Central memory CD8-positive, alpha-beta T cell (primary cell): ENCODE measurements at regions not wholly inside any gene's neighbourhood (a gene's known extent, or its start where the extent isn't known, plus 50 kb on each side); places are given as distances from the start of the nearest gene placed in this dataset.

Source experiments
- ATAC-seq: fragments of 150-1000 bp; cut with Tn5 transposase; replicated peaks from 2 replicates; pipeline ENCODE4 v1.10.0; 2022; ENCODE audit warnings: mild to moderate bottlenecking, moderate FRiP score, moderate number of reproducible peaks; ENCODE audit not compliant: poor library complexity, severe bottlenecking; ENCODE audit errors: extremely low read depth
- DNase-seq, 2 donors: peaks; one replicate each; pipeline ENCODE4 v3.0.0; 2021; ENCODE audit warnings: low spot score in 2 of 2
- H3K27ac Mint-ChIP-seq: one replicate; pipeline ENCODE4 v1.8.0; 2022; ENCODE audit warnings: low read depth, mild to moderate bottlenecking, moderate library complexity, mixed read lengths
- H3K27me3 Mint-ChIP-seq: one replicate; pipeline ENCODE4 v1.8.0; 2022; ENCODE audit warnings: mixed read lengths
- H3K36me3 Mint-ChIP-seq: one replicate; pipeline ENCODE4 v1.8.0; 2022; ENCODE audit warnings: mild to moderate bottlenecking, moderate library complexity, mixed read lengths; ENCODE audit not compliant: insufficient read depth
- H3K4me1 Mint-ChIP-seq: one replicate; pipeline ENCODE4 v1.8.0; 2022; ENCODE audit warnings: mixed read lengths
- H3K4me3 Mint-ChIP-seq: one replicate; pipeline ENCODE4 v1.8.0; 2022; ENCODE audit warnings: mild to moderate bottlenecking, moderate library complexity, mixed read lengths
- H3K9me3 Mint-ChIP-seq: one replicate; pipeline ENCODE4 v1.8.0; 2022; ENCODE audit warnings: mixed read lengths

DNA sequence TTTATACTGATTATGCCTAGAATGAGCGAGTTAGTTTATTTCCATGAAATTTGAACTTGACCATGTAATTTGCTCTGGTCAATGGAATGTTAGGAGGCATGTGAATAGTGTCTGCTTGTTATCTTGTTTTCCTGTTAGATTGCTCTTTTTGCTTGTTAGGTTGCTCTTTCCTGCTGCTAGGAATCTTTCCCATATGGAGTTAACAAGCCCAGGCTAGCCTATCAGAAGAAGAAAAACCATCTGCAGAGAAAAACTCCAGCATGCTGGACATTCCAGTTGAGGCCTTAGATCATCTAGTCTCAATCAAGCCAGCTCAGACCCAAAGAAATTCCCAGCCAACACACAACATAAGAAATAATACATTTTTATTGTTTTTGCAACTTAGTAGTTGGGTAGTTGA, 470.2 kb upstream of the AGTR1 start:
- Mint-ChIP-seq H3K9me3 (peaks cover under 1% of the 10 kb centered on the region), H3K4me1 (no peaks in the 10 kb centered on the region), H3K4me3 (no peak overlapping the region), H3K27ac (no peak overlapping the region), H3K27me3 (no peaks in the 10 kb centered on the region), H3K36me3 (no peaks in the 10 kb centered on the region)
- no peak for DNase-seq
- no peak for ATAC-seq

DNA sequence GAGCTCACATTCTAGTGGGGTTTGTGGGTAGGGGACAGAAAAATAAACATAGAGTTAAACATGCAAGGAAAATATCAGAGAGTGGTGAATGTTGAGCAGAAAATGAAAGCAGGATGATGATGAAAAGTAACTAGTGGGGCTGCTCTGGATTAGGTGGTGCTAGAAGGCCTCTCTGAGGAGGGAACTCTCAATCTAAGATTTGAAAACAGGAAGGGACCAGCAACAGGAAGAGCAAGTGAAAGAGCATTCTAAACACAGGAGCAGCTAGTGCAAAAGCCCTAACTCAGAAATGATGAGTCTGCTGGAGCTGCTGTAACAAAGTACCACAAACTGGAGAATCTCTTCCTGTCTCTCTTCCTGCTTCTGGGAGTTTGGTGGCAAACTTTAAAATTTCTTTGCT, 468.6 kb upstream of the AGTR1 start:
- DNase-seq (no peak), ATAC-seq (no peak)
- H3K4me1 Mint-ChIP-seq = no peaks in the 10 kb centered on the region
- H3K36me3 Mint-ChIP-seq = no peaks in the 10 kb centered on the region
- H3K27ac Mint-ChIP-seq = no peak overlapping the region
- H3K27me3 Mint-ChIP-seq = no peaks in the 10 kb centered on the region
- H3K4me3 Mint-ChIP-seq = no peak overlapping the region
- peaks cover 6% of the 10 kb centered on the region for H3K9me3 Mint-ChIP-seq

DNA sequence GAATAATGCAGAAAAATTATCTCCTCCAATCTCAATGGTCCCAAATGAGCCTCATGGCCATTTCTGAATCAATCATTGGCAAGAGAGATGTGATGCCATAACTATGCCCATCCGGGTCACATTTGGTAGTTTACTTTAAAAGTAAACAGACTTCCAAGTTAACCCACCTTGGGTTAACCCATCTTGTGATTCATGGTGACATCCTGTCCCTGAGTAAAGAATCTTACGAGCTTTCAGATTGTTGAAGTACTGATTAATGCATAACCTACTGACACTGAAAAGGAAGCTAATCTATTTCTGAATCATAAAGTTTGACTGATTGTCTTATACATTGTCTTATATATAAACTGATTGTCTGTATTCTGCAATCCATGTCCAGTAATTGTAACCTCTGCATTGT, 467.2 kb upstream of the AGTR1 start:
- H3K27ac Mint-ChIP-seq = no peak overlapping the region
- no peaks in the 10 kb centered on the region for H3K4me1 Mint-ChIP-seq
- no peak for ATAC-seq
- H3K9me3 Mint-ChIP-seq = peaks cover 6% of the 10 kb centered on the region
- H3K27me3 Mint-ChIP-seq = no peaks in the 10 kb centered on the region
- H3K36me3 Mint-ChIP-seq = no peaks in the 10 kb centered on the region
- DNase-seq = no peak
- H3K4me3 Mint-ChIP-seq = no peak overlapping the region

DNA sequence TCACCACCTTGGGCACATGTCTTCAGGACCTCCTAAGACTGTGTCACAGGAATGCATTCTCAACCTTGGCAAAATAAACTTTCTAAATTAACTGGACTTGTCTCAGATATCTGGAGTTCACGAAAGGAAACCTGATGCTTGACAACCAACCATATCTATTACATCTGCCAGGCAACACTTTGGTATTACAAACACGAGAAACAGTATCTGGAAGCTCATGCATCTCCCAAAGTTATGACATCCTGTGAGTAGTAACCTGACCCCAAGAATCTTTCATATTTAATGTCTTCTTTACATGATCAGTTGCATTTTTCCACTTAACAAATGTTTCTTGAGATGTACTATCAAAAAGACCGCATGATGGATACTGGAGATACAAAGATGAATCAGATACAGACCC, 465.3 kb upstream of the AGTR1 start:
- Mint-ChIP-seq H3K27ac (no peak overlapping the region), H3K9me3 (peaks cover 6% of the 10 kb centered on the region), H3K36me3 (no peaks in the 10 kb centered on the region), H3K4me1 (no peaks in the 10 kb centered on the region), H3K4me3 (no peak overlapping the region), H3K27me3 (no peaks in the 10 kb centered on the region)
- ATAC-seq (no peak), DNase-seq (no peak)

- H3K36me3 Mint-ChIP-seq = no peaks in the 10 kb centered on the region
- H3K9me3 Mint-ChIP-seq = peaks cover 6% of the 10 kb centered on the region
- no peaks in the 10 kb centered on the region for H3K4me1 Mint-ChIP-seq
- no peaks in the 10 kb centered on the region for H3K27me3 Mint-ChIP-seq
- no peak overlapping the region for H3K4me3 Mint-ChIP-seq
- no peak overlapping the region for H3K27ac Mint-ChIP-seq
- ATAC-seq = no peak
- no peak for DNase-seq
Observed at GRCh38 chr3:148233403-148233802, 464.3 kb upstream of the AGTR1 start.

GRCh38 chr3:148234536-148234935, 463.2 kb upstream of the AGTR1 start:
- no peaks in the 10 kb centered on the region for H3K27me3 Mint-ChIP-seq
- H3K4me3 Mint-ChIP-seq = no peak overlapping the region
- DNase-seq = no peak
- no peak overlapping the region for H3K27ac Mint-ChIP-seq
- no peaks in the 10 kb centered on the region for H3K36me3 Mint-ChIP-seq
- no peak for ATAC-seq
- H3K9me3 Mint-ChIP-seq = peaks cover 6% of the 10 kb centered on the region
- no peaks in the 10 kb centered on the region for H3K4me1 Mint-ChIP-seq

DNA sequence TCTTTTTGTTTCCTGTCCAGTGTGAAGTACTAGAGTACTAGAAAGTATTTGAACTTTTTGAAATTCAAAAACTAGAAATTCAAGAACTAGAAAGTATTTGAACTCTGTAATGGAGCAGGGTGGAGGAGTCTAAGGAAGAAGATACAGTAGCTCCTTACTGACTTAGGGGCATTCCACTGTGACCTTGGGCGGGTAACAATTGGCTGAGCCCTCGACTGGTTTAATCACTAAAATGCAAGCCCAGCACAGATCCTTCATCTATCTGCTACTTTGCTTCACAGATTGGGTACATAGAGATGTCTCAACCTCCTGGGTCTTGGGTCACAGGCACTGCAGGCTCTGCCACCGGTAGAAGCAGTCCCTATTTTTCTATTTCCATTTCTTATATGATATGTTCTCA, 462.1 kb upstream of the AGTR1 start:
- DNase-seq (no peak), ATAC-seq (no peak)
- Mint-ChIP-seq H3K27me3 (no peaks in the 10 kb centered on the region), H3K36me3 (no peaks in the 10 kb centered on the region), H3K9me3 (peaks cover 6% of the 10 kb centered on the region), H3K4me1 (no peaks in the 10 kb centered on the region), H3K27ac (no peak overlapping the region), H3K4me3 (no peak overlapping the region)

- Mint-ChIP-seq H3K36me3 (no peaks in the 10 kb centered on the region), H3K4me1 (no peaks in the 10 kb centered on the region), H3K4me3 (no peak overlapping the region), H3K9me3 (peaks cover 9% of the 10 kb centered on the region), H3K27ac (no peak overlapping the region), H3K27me3 (no peaks in the 10 kb centered on the region)
- DNase-seq (no peak), ATAC-seq (no peak)
Observed at GRCh38 chr3:148238421-148238821, 459.3 kb upstream of the AGTR1 start.

DNA sequence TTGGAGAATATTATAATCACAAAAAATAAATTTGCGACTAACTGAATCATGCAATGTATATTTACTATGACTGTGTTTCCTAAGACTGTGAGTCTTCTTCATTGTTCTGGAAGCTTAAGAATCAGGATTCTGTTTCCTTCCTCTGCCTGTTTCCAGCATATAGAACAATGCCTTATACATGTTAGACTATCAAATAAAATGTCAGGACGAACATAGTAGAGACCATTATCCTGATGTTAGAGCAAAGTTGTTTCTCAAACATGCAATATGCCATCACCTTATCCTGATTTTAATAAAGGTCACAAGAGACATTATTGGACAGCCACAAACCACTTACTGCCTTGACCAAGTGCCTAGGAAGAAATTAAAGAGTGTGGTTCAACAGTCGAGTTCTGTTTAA, 457.4 kb upstream of the AGTR1 start:
- H3K27ac Mint-ChIP-seq = no peak overlapping the region
- no peak overlapping the region for H3K4me3 Mint-ChIP-seq
- no peaks in the 10 kb centered on the region for H3K27me3 Mint-ChIP-seq
- peaks cover 9% of the 10 kb centered on the region for H3K9me3 Mint-ChIP-seq
- no peak for DNase-seq
- no peaks in the 10 kb centered on the region for H3K36me3 Mint-ChIP-seq
- no peaks in the 10 kb centered on the region for H3K4me1 Mint-ChIP-seq
- no peak for ATAC-seq

GRCh38 chr3:148243609-148244008, 454.1 kb upstream of the AGTR1 start:
- DNase-seq (no peak), ATAC-seq (no peak)
- Mint-ChIP-seq H3K4me3 (no peak overlapping the region), H3K4me1 (no peaks in the 10 kb centered on the region), H3K36me3 (no peaks in the 10 kb centered on the region), H3K27me3 (no peaks in the 10 kb centered on the region), H3K9me3 (peaks cover 14% of the 10 kb centered on the region), H3K27ac (no peak overlapping the region)

GRCh38 chr3:148246291-148246923, 451.3 kb upstream of the AGTR1 start:
- H3K4me3 Mint-ChIP-seq = no peak overlapping the region

DNA sequence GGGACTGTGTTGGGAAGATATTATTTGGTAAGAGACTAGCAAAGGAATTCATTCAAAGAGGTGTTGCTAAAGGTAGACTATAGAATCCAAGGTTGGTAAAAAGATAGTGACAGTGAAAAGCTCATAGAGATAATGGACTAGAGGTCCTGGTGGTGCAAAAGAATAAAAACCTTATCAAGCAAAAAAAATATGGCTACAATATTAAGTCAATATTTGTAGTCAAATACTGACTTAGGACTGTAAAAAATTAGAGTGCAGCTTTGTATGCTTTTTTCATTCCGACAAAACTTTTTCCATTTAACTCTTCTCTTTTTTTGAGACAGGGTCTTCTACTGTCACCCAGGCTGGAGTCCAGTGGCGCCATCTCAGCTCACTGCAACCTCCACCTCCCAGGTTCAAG, 444.0 kb upstream of the AGTR1 start:
- Mint-ChIP-seq H3K27ac (no peak overlapping the region), H3K9me3 (peaks cover 17% of the 10 kb centered on the region), H3K36me3 (no peaks in the 10 kb centered on the region), H3K4me3 (no peak overlapping the region), H3K4me1 (no peaks in the 10 kb centered on the region), H3K27me3 (no peaks in the 10 kb centered on the region)
- ATAC-seq (no peak), DNase-seq (no peak)

More at GRCh38 chr3:148246291-148246923, 451.3 kb upstream of the AGTR1 start:
- ATAC-seq (no peak), DNase-seq (no peak)
- H3K36me3 Mint-ChIP-seq = no peaks in the 10 kb centered on the region
- H3K9me3 Mint-ChIP-seq = peaks cover 13% of the 10 kb centered on the region
- H3K27ac Mint-ChIP-seq = no peak overlapping the region
- H3K4me1 Mint-ChIP-seq = no peaks in the 10 kb centered on the region
- H3K27me3 Mint-ChIP-seq = no peaks in the 10 kb centered on the region

DNA sequence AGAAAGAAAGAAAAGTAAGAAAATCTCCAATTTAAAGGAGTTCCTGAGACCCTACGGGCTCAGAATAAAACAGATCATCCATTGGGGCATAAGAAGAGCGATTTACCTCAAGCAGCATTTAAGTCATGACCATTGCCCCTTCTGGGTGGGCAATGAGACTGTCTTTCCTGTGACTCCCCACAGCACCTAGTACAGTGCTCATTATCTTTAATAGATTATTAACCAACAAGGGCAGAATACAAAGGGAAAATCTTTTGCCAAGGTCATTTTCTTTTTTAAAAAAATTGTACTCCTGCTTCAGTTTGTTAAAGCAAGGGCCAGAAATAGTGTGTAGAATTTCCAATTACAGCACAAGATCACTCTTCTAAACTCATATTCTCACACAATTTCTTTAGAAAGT, 443.3 kb upstream of the AGTR1 start:
- H3K4me1 Mint-ChIP-seq = no peaks in the 10 kb centered on the region
- peaks cover 17% of the 10 kb centered on the region for H3K9me3 Mint-ChIP-seq

More for the DNA sequence above, 443.3 kb upstream of the AGTR1 start:
- H3K36me3 Mint-ChIP-seq = no peaks in the 10 kb centered on the region
- H3K27ac Mint-ChIP-seq = no peak overlapping the region
- no peak for ATAC-seq
- no peak overlapping the region for H3K4me3 Mint-ChIP-seq
- DNase-seq = no peak
- no peaks in the 10 kb centered on the region for H3K27me3 Mint-ChIP-seq
